NCI-H1092 treated with DMSO at 0.1 percent for 48 hours (cell line): ENCODE measurements at regions not wholly inside any gene's neighbourhood (a gene's known extent, or its start where the extent isn't known, plus 50 kb on each side); places are given as distances from the start of the nearest gene placed in this dataset.
"Not testable (repeated sequence)": the region's sequence is repeated elsewhere in the genome, so short reads cannot be mapped to it uniquely, and the experiment has no call there.

Experiments used
- DNase-seq: peaks from one replicate; lab custom pipeline; 2025; lab: John Stamatoyannopoulos, UW

- DNase-seq = peak; percentile 16
Measured at GRCh38 chr1:105608713-105609112, 1447.8 kb upstream of the PRMT6 start.

- DNase-seq = no peak
Measured at GRCh38 chr1:105626276-105626987, 1430.0 kb upstream of the PRMT6 start.

GRCh38 chr1:105631153-105631744, 1425.2 kb upstream of the PRMT6 start:
- not testable (repeated sequence) for DNase-seq

- no peak for DNase-seq
Measured at GRCh38 chr1:105632342-105633196, 1423.9 kb upstream of the PRMT6 start.

GRCh38 chr1:105636052-105636451, 1420.4 kb upstream of the PRMT6 start:
- DNase-seq = no peak

GRCh38 chr1:105641407-105641806, 1415.1 kb upstream of the PRMT6 start:
- DNase-seq = no peak

GRCh38 chr1:105652109-105652508, 1404.4 kb upstream of the PRMT6 start:
- DNase-seq = no peak

GRCh38 chr1:105655032-105655431, 1401.4 kb upstream of the PRMT6 start:
- no peak for DNase-seq

GRCh38 chr1:105664495-105664894, 1392.0 kb upstream of the PRMT6 start:
- no peak for DNase-seq

GRCh38 chr1:105678334-105678733, 1378.1 kb upstream of the PRMT6 start:
- no peak for DNase-seq

GRCh38 chr1:105684714-105685113, 1371.8 kb upstream of the PRMT6 start:
- DNase-seq = no peak

GRCh38 chr1:105686026-105686425, 1370.4 kb upstream of the PRMT6 start:
- no peak for DNase-seq

- no peak for DNase-seq
Measured at GRCh38 chr1:105686874-105687690, 1369.4 kb upstream of the PRMT6 start.

- no peak for DNase-seq
Measured at GRCh38 chr1:105700723-105701122, 1355.8 kb upstream of the PRMT6 start.

- DNase-seq = no peak
Measured at GRCh38 chr1:105724286-105724685, 1332.2 kb upstream of the PRMT6 start.

GRCh38 chr1:105730701-105731100, 1325.8 kb upstream of the PRMT6 start:
- peak; percentile 15 for DNase-seq

- DNase-seq = no peak
Measured at GRCh38 chr1:105736349-105736748, 1320.1 kb upstream of the PRMT6 start.

- DNase-seq = no peak
Measured at GRCh38 chr1:105779727-105780126, 1276.7 kb upstream of the PRMT6 start.

GRCh38 chr1:105785021-105785420, 1271.5 kb upstream of the PRMT6 start:
- DNase-seq = no peak

GRCh38 chr1:105793536-105794146, 1262.8 kb upstream of the PRMT6 start:
- peak; percentile 65 for DNase-seq

- DNase-seq = no peak
Measured at GRCh38 chr1:105795741-105796140, 1260.7 kb upstream of the PRMT6 start.
